HCT116 (cell line): ENCODE measurements at regions not wholly inside any gene's neighbourhood (a gene's known extent, or its start where the extent isn't known, plus 50 kb on each side); places are given as distances from the start of the nearest gene placed in this dataset.

Experiments used
- ATAC-seq: fragments of 200-7000 bp; cut with Tn5 transposase; 2 replicates; pipeline ENCODE4 v1.9.1; 2020; ENCODE audit warnings: mild to moderate bottlenecking, moderate library complexity
- BruUV-seq: library from RNA; stranded (reverse); fragments of 400-500 nt; replicated peaks from 2 replicates; lab custom pipeline; 2021; lab: Mats Ljungman, UMichigan
- CTCF ChIA-PET: fragments of 300-600 bp; sonication (Branson Sonifier 250); formaldehyde crosslinking; loops from one replicate; lab custom pipeline; 2021; ENCODE audit warnings: antibody characterized with exemption; lab: Charles Lee
- POLR2A ChIA-PET: fragments of 300-600, 350-600 bp; sonication (Branson Sonifier 250); formaldehyde crosslinking; loops from one replicate; lab custom pipeline; 2021; ENCODE audit warnings: antibody characterized with exemption; lab: Charles Lee
- RAD21 ChIA-PET, 2 experiments: fragments of 300-600 bp; sonication (Branson Sonifier 250); formaldehyde crosslinking; loops; one replicate each; lab custom pipeline; 2023; ENCODE audit warnings: low total read pairs in 2 of 2; ENCODE audit not compliant: uncharacterized antibody in 2 of 2, unreplicated experiment in 2 of 2, low non-redundant PET in 1 of 2; lab: Charles Lee
- DNase-seq: peaks from one replicate; pipeline ENCODE4 v3.0.0-alpha.2; 2010; ENCODE audit warnings: low read depth, low spot score
- H2AFZ ChIP-seq: fragments of 200-600 bp; shearing (Covaris generic), sonication (generic); 2 replicates; pipeline ENCODE4 v1.6.1; 2017; ENCODE audit warnings: low read depth, mixed run types, mixed read lengths, antibody characterized with exemption, low read length; ENCODE audit not compliant: poor library complexity, severe bottlenecking
- H3K27ac ChIP-seq: 2 replicates; pipeline ENCODE4 v1.5.1; 2012; ENCODE audit warnings: low read depth, low read length
- H3K27me3 ChIP-seq: fragments of 200-600 bp; sonication (generic); 2 replicates; pipeline ENCODE4 v1.6.1; 2016; ENCODE audit warnings: mixed run types, low read length, mixed read lengths; ENCODE audit not compliant: insufficient read depth
- H3K36me3 ChIP-seq, 2 experiments: fragments of 200-500 bp in 1 of 2; fragments of 200-600 bp in 1 of 2; sonication (Bioruptor generic) in 1 of 2; sonication (generic) in 1 of 2; 2 replicates each; pipeline versions ENCODE4 v1.5.1 to v1.6.1; 2014 to 2016; ENCODE audit warnings: low read length in 2 of 2, inconsistent platforms in 1 of 2, mixed read lengths in 1 of 2, mixed run types in 1 of 2; ENCODE audit not compliant: insufficient read depth in 2 of 2, control insufficient read depth in 1 of 2
- H3K4me1 ChIP-seq, 2 experiments: fragments of 200-600 bp in 1 of 2; sonication (generic) in 1 of 2; 2 replicates each; pipeline versions ENCODE4 v1.5.1 to v1.6.1; 2012 to 2017; ENCODE audit warnings: low read length in 2 of 2, inconsistent platforms in 1 of 2, mild to moderate bottlenecking in 1 of 2, mixed read lengths in 1 of 2, mixed run types in 1 of 2, moderate library complexity in 1 of 2; ENCODE audit not compliant: insufficient read depth in 2 of 2, control insufficient read depth in 1 of 2
- H3K4me2 ChIP-seq: fragments of 200-600 bp; sonication (generic); 2 replicates; pipeline ENCODE4 v1.6.1; 2017; ENCODE audit warnings: mixed run types, low read length, mixed read lengths
- H3K4me3 ChIP-seq, 2 experiments: fragments of 200-600 bp in 1 of 2; sonication (generic) in 1 of 2; replicated peaks in 1 of 2; 2 replicates each; pipeline ENCODE4 v1.5.1; 2011 to 2016; ENCODE audit warnings: low read length in 2 of 2, control low read depth in 1 of 2, low read depth in 1 of 2, mild to moderate bottlenecking in 1 of 2, mixed read lengths in 1 of 2, mixed run types in 1 of 2
- H3K79me2 ChIP-seq: fragments of 200-600 bp; sonication (generic); 2 replicates; pipeline ENCODE4 v1.6.1; 2017; ENCODE audit warnings: mild to moderate bottlenecking, mixed run types, low read length, moderate library complexity, mixed read lengths; ENCODE audit not compliant: insufficient read depth
- H3K9ac ChIP-seq: fragments of 200-600 bp; sonication (generic); 2 replicates; pipeline ENCODE4 v1.6.1; 2016; ENCODE audit warnings: low read length, mixed read lengths
- H3K9me2 ChIP-seq: fragments of 200-600 bp; sonication (generic), shearing (Covaris generic); 2 replicates; pipeline ENCODE4 v1.6.1; 2017; ENCODE audit warnings: mixed run types, mild to moderate bottlenecking, moderate library complexity; ENCODE audit not compliant: insufficient read depth
- H3K9me3 ChIP-seq, 2 experiments: fragments of 200-500 bp in 1 of 2; fragments of 200-600 bp in 1 of 2; sonication (Bioruptor generic) in 1 of 2; sonication (generic) in 1 of 2; 2 replicates each; pipeline ENCODE4 v1.6.1; 2014 to 2017; ENCODE audit warnings: low read length in 2 of 2, mixed read lengths in 2 of 2, inconsistent platforms in 1 of 2, low read depth in 1 of 2, mild to moderate bottlenecking in 1 of 2, mixed run types in 1 of 2, moderate library complexity in 1 of 2; ENCODE audit not compliant: control insufficient read depth in 1 of 2, insufficient read depth in 1 of 2
- H4K20me1 ChIP-seq: fragments of 200-600 bp; sonication (generic), shearing (Covaris generic); 2 replicates; pipeline ENCODE4 v1.6.1; 2017; ENCODE audit warnings: mixed run types, mild to moderate bottlenecking, moderate library complexity; ENCODE audit not compliant: insufficient read depth
- CBX3 ChIP-seq: IDR thresholded peaks from 2 replicates; pipeline ENCODE4 v1.6.1; 2012; ENCODE audit warnings: low read depth
- CEBPB ChIP-seq: IDR thresholded peaks from 2 replicates; pipeline ENCODE4 v1.6.1; 2012; ENCODE audit warnings: low read depth
- EZH2phosphoT487 ChIP-seq: fragments of 200-600 bp; IDR thresholded peaks from 2 replicates; pipeline ENCODE4 v1.6.1; 2018; ENCODE audit warnings: antibody characterized with exemption, borderline replicate concordance
- FOSL1 ChIP-seq: IDR thresholded peaks from 2 replicates; pipeline ENCODE4 v1.6.1; 2012; ENCODE audit warnings: low read depth
- POLR2A ChIP-seq: IDR thresholded peaks from 2 replicates; pipeline ENCODE4 v1.7.0; 2011; ENCODE audit warnings: borderline replicate concordance; ENCODE audit not compliant: insufficient read depth, insufficient read length; ENCODE audit errors: extremely low read depth
- POLR2AphosphoS5 ChIP-seq: IDR thresholded peaks from 2 replicates; pipeline ENCODE4 v1.6.1; 2011; ENCODE audit warnings: mild to moderate bottlenecking, low read depth, low read length, moderate library complexity
- RAD21 ChIP-seq: IDR thresholded peaks from 2 replicates; pipeline ENCODE4 v1.6.1; 2012; ENCODE audit warnings: low read depth, mild to moderate bottlenecking
- SIN3A ChIP-seq: IDR thresholded peaks from 2 replicates; pipeline ENCODE4 v1.6.1; 2012; ENCODE audit warnings: low read depth
- SP1 ChIP-seq: IDR thresholded peaks from 2 replicates; pipeline ENCODE4 v1.6.1; 2012; ENCODE audit warnings: low read depth
- TCF7L2 ChIP-seq: IDR thresholded peaks from 2 replicates; pipeline ENCODE4 v1.7.0; 2011; ENCODE audit warnings: borderline replicate concordance, inconsistent platforms; ENCODE audit not compliant: insufficient read depth, insufficient read length; ENCODE audit errors: extremely low read depth
- YY1 ChIP-seq: IDR thresholded peaks from 2 replicates; pipeline ENCODE4 v1.6.1; 2011; ENCODE audit warnings: low read length, low read depth, moderate library complexity, mild to moderate bottlenecking; ENCODE audit not compliant: insufficient replicate concordance; ENCODE audit errors: extremely low read depth
- ZFX ChIP-seq: fragments of 450-650 bp; IDR thresholded peaks from 2 replicates; pipeline ENCODE4 v1.6.1; 2017
- ZNF274 ChIP-seq: fragments of 200-500 bp; sonication (Bioruptor generic); IDR thresholded peaks from 2 replicates; pipeline ENCODE4 v1.6.1; 2014; ENCODE audit warnings: mild to moderate bottlenecking, low read depth, low read length, inconsistent platforms
- intact Hi-C: fragments of 100-400 bp; cut with micrococcal nuclease; formaldehyde crosslinking; loops from 2 replicates; pipeline ENCODE4 v1.10.0; 2022
- TF ChIP-seq, protein P1 (sequence below): IDR thresholded peaks from 2 replicates; pipeline ENCODE4 v1.6.1; 2012
- TF ChIP-seq, protein P2 (sequence below), 3 experiments: fragments of 200-600 bp in 1 of 3; sonication (generic) in 1 of 3; IDR thresholded peaks in 2 of 3; conservative IDR thresholded peaks in 1 of 3; 2 replicates each; pipeline ENCODE4 v1.5.1; 2012 to 2017; ENCODE audit warnings: low read depth in 2 of 3, low read length in 2 of 3, antibody characterized with exemption in 1 of 3, borderline replicate concordance in 1 of 3, control low read depth in 1 of 3, mild to moderate bottlenecking in 1 of 3, mixed read lengths in 1 of 3, mixed run types in 1 of 3, moderate library complexity in 1 of 3; ENCODE audit not compliant: insufficient read depth in 1 of 3
- TF ChIP-seq, protein P3 (sequence below): IDR thresholded peaks from 2 replicates; pipeline ENCODE4 v1.6.1; 2012; ENCODE audit warnings: low read depth
- TF ChIP-seq, protein P4 (sequence below): IDR thresholded peaks from 2 replicates; pipeline ENCODE4 v1.6.1; 2012

DNA sequence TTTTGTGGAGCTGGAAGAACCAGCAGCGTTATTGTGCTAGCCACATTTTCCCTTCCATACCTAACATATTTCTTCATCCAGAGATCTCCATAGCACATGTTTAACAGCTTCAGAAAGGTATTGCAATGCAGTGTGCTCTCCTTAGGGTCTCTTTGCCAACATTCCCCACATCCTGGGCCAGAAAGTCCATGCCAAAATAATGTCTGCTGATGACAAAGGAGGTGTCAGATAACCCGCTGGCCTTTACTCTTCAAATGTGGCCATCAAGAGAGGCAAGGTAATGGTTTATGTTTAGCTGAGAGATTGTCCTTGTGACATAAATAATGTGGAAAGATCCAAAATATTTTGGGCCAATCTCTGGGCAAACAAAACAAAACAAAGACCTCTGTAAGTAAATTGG lies 1027.7 kb downstream of the NLGN4Y start:
- Histone ChIP-seq H2AFZ (no peak overlapping the region), H3K27ac (no peak overlapping the region), H3K79me2 (no peaks in the 10 kb centered on the region), H3K4me1 (no peaks in the 10 kb centered on the region), H3K27me3 (no peaks in the 10 kb centered on the region), H3K4me2 (no peak overlapping the region), H3K9ac (no peak overlapping the region), H3K9me3 (no peaks in the 10 kb centered on the region), H3K9me2 (no peaks in the 10 kb centered on the region), H3K36me3 (no peaks in the 10 kb centered on the region), H3K4me3 (no peak overlapping the region), H4K20me1 (no peaks in the 10 kb centered on the region)
- DNase-seq (no peak), ATAC-seq (no peak)
- TF ChIP-seq CBX3: no peak
- no peak for TF ChIP-seq ZFX
- TF ChIP-seq TCF7L2: no peak
- intact Hi-C loops: no loop called here
- no TSS peak for BruUV-seq
- ChIA-PET RAD21 (no interaction called here), POLR2A (no interaction called here), CTCF (no interaction called here)

DNA sequence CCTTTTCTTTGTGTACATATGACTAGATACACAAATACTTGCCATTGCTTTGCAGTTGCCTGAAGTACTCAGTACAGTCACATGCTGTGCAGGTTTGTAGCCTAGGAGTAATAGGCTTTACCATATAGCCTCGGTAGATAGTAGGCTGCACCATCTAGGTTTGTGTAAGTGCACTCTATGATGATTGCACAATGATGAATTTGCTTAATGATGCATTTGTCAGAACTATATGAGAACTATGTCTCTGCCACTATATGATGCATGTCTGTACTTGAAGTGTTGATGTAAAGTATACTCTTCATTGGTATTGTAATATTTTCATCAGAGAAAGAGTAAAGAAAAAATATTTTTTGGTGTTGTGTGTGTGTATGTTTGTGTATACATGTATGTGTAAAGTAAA lies 1030.7 kb downstream of the NLGN4Y start:
- Histone ChIP-seq H3K27me3 (no peaks in the 10 kb centered on the region), H3K79me2 (no peaks in the 10 kb centered on the region), H3K27ac (no peak overlapping the region), H3K36me3 (no peaks in the 10 kb centered on the region), H3K9me2 (no peaks in the 10 kb centered on the region), H3K9me3 (no peaks in the 10 kb centered on the region), H2AFZ (no peak overlapping the region), H3K4me3 (no peak overlapping the region), H3K9ac (no peak overlapping the region), H3K4me2 (no peak overlapping the region), H3K4me1 (no peaks in the 10 kb centered on the region), H4K20me1 (no peaks in the 10 kb centered on the region)
- no peak for DNase-seq
- ChIA-PET POLR2A (no interaction called here), CTCF (no interaction called here), RAD21 (no interaction called here)
- no peak for ATAC-seq
- intact Hi-C loops: no loop called here
- no TSS peak for BruUV-seq
- no peak for TF ChIP-seq POLR2AphosphoS5
- TF ChIP-seq TCF7L2: no peak
- TF ChIP-seq POLR2A: no peak
- TF ChIP-seq YY1: no peak
- no peak for TF ChIP-seq SIN3A
- TF ChIP-seq, protein P1, sequence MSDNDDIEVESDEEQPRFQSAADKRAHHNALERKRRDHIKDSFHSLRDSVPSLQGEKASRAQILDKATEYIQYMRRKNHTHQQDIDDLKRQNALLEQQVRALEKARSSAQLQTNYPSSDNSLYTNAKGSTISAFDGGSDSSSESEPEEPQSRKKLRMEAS: no peak
- TF ChIP-seq RAD21: no peak
- no peak for TF ChIP-seq ZFX
- TF ChIP-seq, protein P2, sequence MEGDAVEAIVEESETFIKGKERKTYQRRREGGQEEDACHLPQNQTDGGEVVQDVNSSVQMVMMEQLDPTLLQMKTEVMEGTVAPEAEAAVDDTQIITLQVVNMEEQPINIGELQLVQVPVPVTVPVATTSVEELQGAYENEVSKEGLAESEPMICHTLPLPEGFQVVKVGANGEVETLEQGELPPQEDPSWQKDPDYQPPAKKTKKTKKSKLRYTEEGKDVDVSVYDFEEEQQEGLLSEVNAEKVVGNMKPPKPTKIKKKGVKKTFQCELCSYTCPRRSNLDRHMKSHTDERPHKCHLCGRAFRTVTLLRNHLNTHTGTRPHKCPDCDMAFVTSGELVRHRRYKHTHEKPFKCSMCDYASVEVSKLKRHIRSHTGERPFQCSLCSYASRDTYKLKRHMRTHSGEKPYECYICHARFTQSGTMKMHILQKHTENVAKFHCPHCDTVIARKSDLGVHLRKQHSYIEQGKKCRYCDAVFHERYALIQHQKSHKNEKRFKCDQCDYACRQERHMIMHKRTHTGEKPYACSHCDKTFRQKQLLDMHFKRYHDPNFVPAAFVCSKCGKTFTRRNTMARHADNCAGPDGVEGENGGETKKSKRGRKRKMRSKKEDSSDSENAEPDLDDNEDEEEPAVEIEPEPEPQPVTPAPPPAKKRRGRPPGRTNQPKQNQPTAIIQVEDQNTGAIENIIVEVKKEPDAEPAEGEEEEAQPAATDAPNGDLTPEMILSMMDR (IDR thresholded peaks at IDR 0.05 in 2 of 3, conservative IDR thresholded peaks at IDR 0.05 in 1 of 3; ENCODE audit: borderline replicate concordance in 1 of 3, insufficient read depth in 1 of 3, low read depth in 2 of 3, low read length in 2 of 3): no peak
- no peak for TF ChIP-seq EZH2phosphoT487
- TF ChIP-seq, protein P3, sequence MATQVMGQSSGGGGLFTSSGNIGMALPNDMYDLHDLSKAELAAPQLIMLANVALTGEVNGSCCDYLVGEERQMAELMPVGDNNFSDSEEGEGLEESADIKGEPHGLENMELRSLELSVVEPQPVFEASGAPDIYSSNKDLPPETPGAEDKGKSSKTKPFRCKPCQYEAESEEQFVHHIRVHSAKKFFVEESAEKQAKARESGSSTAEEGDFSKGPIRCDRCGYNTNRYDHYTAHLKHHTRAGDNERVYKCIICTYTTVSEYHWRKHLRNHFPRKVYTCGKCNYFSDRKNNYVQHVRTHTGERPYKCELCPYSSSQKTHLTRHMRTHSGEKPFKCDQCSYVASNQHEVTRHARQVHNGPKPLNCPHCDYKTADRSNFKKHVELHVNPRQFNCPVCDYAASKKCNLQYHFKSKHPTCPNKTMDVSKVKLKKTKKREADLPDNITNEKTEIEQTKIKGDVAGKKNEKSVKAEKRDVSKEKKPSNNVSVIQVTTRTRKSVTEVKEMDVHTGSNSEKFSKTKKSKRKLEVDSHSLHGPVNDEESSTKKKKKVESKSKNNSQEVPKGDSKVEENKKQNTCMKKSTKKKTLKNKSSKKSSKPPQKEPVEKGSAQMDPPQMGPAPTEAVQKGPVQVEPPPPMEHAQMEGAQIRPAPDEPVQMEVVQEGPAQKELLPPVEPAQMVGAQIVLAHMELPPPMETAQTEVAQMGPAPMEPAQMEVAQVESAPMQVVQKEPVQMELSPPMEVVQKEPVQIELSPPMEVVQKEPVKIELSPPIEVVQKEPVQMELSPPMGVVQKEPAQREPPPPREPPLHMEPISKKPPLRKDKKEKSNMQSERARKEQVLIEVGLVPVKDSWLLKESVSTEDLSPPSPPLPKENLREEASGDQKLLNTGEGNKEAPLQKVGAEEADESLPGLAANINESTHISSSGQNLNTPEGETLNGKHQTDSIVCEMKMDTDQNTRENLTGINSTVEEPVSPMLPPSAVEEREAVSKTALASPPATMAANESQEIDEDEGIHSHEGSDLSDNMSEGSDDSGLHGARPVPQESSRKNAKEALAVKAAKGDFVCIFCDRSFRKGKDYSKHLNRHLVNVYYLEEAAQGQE: no peak
- no peak for TF ChIP-seq SP1
- TF ChIP-seq, protein P4, sequence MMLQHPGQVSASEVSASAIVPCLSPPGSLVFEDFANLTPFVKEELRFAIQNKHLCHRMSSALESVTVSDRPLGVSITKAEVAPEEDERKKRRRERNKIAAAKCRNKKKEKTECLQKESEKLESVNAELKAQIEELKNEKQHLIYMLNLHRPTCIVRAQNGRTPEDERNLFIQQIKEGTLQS: no peak
- TF ChIP-seq ZNF274: no peak
- TF ChIP-seq CEBPB: no peak
- no peak for TF ChIP-seq FOSL1
- TF ChIP-seq CBX3: no peak
